A673 (cell line): ENCODE measurements at regions not wholly inside any gene's neighbourhood (a gene's known extent, or its start where the extent isn't known, plus 50 kb on each side); places are given as distances from the start of the nearest gene placed in this dataset.

Experiments used
- EZH2 ChIP-seq: fragments of 200-600 bp; sonication (generic); IDR thresholded peaks from 2 replicates; pipeline ENCODE4 v1.6.1; 2017; ENCODE audit warnings: borderline replicate concordance, low read depth, mild to moderate bottlenecking, mixed read lengths, antibody characterized with exemption, low read length; ENCODE audit not compliant: poor library complexity, severe bottlenecking
- TF ChIP-seq, protein P1 (sequence below): fragments of 300-800, 200-600 bp; sonication (generic); conservative IDR thresholded peaks from 2 replicates; pipeline ENCODE4 v1.5.1; 2017; ENCODE audit warnings: low read depth, mild to moderate bottlenecking, antibody characterized with exemption, low read length, moderate library complexity, mixed read lengths

DNA sequence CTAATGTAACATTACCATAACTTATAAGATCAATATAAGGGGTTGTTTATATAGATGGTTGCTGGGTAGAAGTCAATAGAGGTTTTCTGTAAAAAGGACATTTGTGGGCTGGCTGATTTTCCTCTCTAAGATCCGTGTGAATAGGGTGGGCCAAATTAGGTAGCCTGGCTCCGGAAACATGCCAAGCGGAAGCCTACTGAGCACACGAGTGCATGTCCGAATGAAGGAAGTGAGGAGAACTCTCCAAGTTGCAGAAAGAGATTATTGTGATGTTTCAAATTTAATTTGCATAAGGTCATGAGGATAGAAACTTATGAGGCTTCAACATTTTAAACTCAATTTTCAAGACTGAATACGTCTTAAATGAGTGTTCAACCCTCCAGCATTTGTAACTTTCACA is 356.7 kb downstream of the SNAPC1 start:
- TF ChIP-seq, protein P1, sequence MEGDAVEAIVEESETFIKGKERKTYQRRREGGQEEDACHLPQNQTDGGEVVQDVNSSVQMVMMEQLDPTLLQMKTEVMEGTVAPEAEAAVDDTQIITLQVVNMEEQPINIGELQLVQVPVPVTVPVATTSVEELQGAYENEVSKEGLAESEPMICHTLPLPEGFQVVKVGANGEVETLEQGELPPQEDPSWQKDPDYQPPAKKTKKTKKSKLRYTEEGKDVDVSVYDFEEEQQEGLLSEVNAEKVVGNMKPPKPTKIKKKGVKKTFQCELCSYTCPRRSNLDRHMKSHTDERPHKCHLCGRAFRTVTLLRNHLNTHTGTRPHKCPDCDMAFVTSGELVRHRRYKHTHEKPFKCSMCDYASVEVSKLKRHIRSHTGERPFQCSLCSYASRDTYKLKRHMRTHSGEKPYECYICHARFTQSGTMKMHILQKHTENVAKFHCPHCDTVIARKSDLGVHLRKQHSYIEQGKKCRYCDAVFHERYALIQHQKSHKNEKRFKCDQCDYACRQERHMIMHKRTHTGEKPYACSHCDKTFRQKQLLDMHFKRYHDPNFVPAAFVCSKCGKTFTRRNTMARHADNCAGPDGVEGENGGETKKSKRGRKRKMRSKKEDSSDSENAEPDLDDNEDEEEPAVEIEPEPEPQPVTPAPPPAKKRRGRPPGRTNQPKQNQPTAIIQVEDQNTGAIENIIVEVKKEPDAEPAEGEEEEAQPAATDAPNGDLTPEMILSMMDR = no peak
- no peak for TF ChIP-seq EZH2
